K562 (cell line): ENCODE measurements at regions not wholly inside any gene's neighbourhood (a gene's known extent, or its start where the extent isn't known, plus 50 kb on each side); places are given as distances from the start of the nearest gene placed in this dataset.

ENCODE experiments used
- ATAC-seq: fragments of 200-7000 bp; cut with Tn5 transposase; 3 replicates; pipeline ENCODE4 v1.9.1; 2020; ENCODE audit warnings: moderate library complexity
- BruUV-seq: library from RNA; stranded (reverse); fragments of 400-500 nt; replicated peaks from 2 replicates; lab custom pipeline; 2021; lab: Mats Ljungman, UMichigan
- CTCF ChIA-PET: fragments of 300-600 bp; formaldehyde crosslinking; extraction: SDS; loops from one replicate; lab custom pipeline; 2021; ENCODE audit warnings: low intra/inter-chr PET ratio; lab: Yijun Ruan, JAX
- POLR2A ChIA-PET: fragments of 300-600, 350-650 bp; sonication (Branson Sonifier 250); formaldehyde crosslinking; extraction: SDS; loops from one replicate; lab custom pipeline; 2021; ENCODE audit warnings: antibody characterized with exemption, inconsistent platforms; lab: Yijun Ruan, JAX
- DNase-seq, 4 experiments: peaks; one replicate each; pipeline versions ENCODE4 v3.0.0 to v3.0.0-alpha.2; 2011 to 2018; ENCODE audit warnings: low spot score in 3 of 4, mixed read lengths in 3 of 4; ENCODE audit errors: extremely low read depth in 1 of 4
- FAIRE-seq: peaks from 2 replicates; lab custom pipeline; 2011; peaks lifted over from hg19 to GRCh38; lab: Jason Lieb, UNC
- H2AFZ ChIP-seq: 2 replicates; pipeline ENCODE4 v1.6.0; 2011; ENCODE audit warnings: low read depth, low read length, control low read depth, inconsistent platforms
- H3K27ac ChIP-seq: fragments of 200-600 bp; 3 replicates; pipeline ENCODE4 v1.8.0; 2011; ENCODE audit warnings: low read depth, mild to moderate bottlenecking, control low read depth, inconsistent platforms, low read length, moderate library complexity, mixed read lengths; ENCODE audit errors: extremely low read depth
- H3K27me3 ChIP-seq, 2 experiments: fragments of 300-600 bp in 1 of 2; 2 replicates in 1 of 2; 3 replicates in 1 of 2; pipeline versions ENCODE4 v1.6.0 to v1.8.0; 2011; ENCODE audit warnings: inconsistent platforms in 2 of 2, low read length in 2 of 2, mild to moderate bottlenecking in 1 of 2, mixed read lengths in 1 of 2, moderate library complexity in 1 of 2; ENCODE audit not compliant: control insufficient read depth in 2 of 2, insufficient read depth in 2 of 2
- H3K36me3 ChIP-seq: fragments of 300-600 bp; 3 replicates; pipeline ENCODE4 v1.8.0; 2011; ENCODE audit warnings: mild to moderate bottlenecking, low read length, inconsistent platforms; ENCODE audit not compliant: control insufficient read depth, insufficient read depth
- H3K4me1 ChIP-seq, 2 experiments: fragments of 200-600 bp in 1 of 2; replicated peaks in 1 of 2; 2 replicates in 1 of 2; 3 replicates in 1 of 2; pipeline versions ENCODE4 v1.5.1 to v1.8.0; 2011; ENCODE audit warnings: inconsistent platforms in 2 of 2, low read length in 2 of 2, mild to moderate bottlenecking in 1 of 2, mixed read lengths in 1 of 2, moderate library complexity in 1 of 2; ENCODE audit not compliant: control insufficient read depth in 2 of 2, insufficient read depth in 2 of 2
- H3K4me2 ChIP-seq: 2 replicates; pipeline ENCODE4 v1.6.1; 2011; ENCODE audit warnings: low read length, control low read depth, inconsistent platforms, mixed read lengths; ENCODE audit not compliant: insufficient read depth
- H3K4me3 ChIP-seq: fragments of 200-600 bp; sonication (generic), shearing (Covaris generic); 2 replicates; pipeline ENCODE4 v1.5.1; 2016; ENCODE audit warnings: control low read depth, inconsistent platforms
- H3K79me2 ChIP-seq: fragments of 200-600 bp; 3 replicates; pipeline ENCODE4 v1.8.0; 2011; ENCODE audit warnings: low read length, inconsistent platforms; ENCODE audit not compliant: control insufficient read depth, insufficient read depth
- H3K9ac ChIP-seq, 2 experiments: 2 replicates each; pipeline versions ENCODE4 v1.6.0 to v1.6.1; 2011; ENCODE audit warnings: low read depth in 2 of 2, low read length in 2 of 2, control low read depth in 1 of 2, inconsistent platforms in 1 of 2, mild to moderate bottlenecking in 1 of 2, mixed read lengths in 1 of 2; ENCODE audit not compliant: insufficient read depth in 1 of 2
- H3K9me1 ChIP-seq: one replicate; pipeline ENCODE4 v1.6.0; 2011; ENCODE audit warnings: inconsistent platforms, mild to moderate bottlenecking, low read length, moderate library complexity; ENCODE audit not compliant: control insufficient read depth, insufficient read depth
- H3K9me3 ChIP-seq: replicated peaks from 2 replicates; pipeline ENCODE4 v1.5.1; 2011; ENCODE audit warnings: low read depth, low read length, inconsistent platforms; ENCODE audit not compliant: control insufficient read depth, insufficient read depth
- H4K20me1 ChIP-seq: replicated peaks from 2 replicates; pipeline ENCODE4 v1.6.1; 2011; ENCODE audit warnings: low read length, inconsistent platforms, mixed read lengths; ENCODE audit not compliant: control insufficient read depth, insufficient read depth
- ADNP ChIP-seq: fragments of 200-800 bp; sonication (Bioruptor generic); IDR thresholded peaks from 2 replicates; pipeline ENCODE4 v1.6.1; 2016; ENCODE audit warnings: missing genetic modification characterization, missing compliant biosample characterization
- BCOR ChIP-seq: fragments of 450-650 bp; IDR thresholded peaks from 2 replicates; pipeline ENCODE4 v1.6.1; 2016
- BHLHE40 ChIP-seq: IDR thresholded peaks from 2 replicates; pipeline ENCODE4 v1.6.1; 2011; ENCODE audit warnings: low read length, improper control_type of control experiment
- GTF2E2 ChIP-seq: fragments of 200-800 bp; sonication (Bioruptor generic); IDR thresholded peaks from 2 replicates; pipeline ENCODE4 v1.6.1; 2016; ENCODE audit warnings: missing genetic modification characterization, missing compliant biosample characterization
- HDAC2 ChIP-seq: fragments of 450-650 bp; IDR thresholded peaks from 2 replicates; pipeline ENCODE4 v1.6.1; 2016; ENCODE audit warnings: mild to moderate bottlenecking
- KDM1A ChIP-seq, 2 experiments: fragments of 450-650 bp; IDR thresholded peaks; 2 replicates each; pipeline ENCODE4 v1.6.1; 2016; ENCODE audit warnings: mild to moderate bottlenecking in 2 of 2
- MAZ ChIP-seq, 2 experiments: fragments of 450-650 bp in 1 of 2; sonication (generic) in 1 of 2; formaldehyde crosslinking; IDR thresholded peaks in 1 of 2; conservative IDR thresholded peaks in 1 of 2; 2 replicates each; pipeline versions ENCODE4 v1.4.0 to v1.5.0; 2020; ENCODE audit warnings: mild to moderate bottlenecking in 1 of 2, missing genetic modification reagents in 1 of 2
- MBD2 ChIP-seq: sonication (generic); IDR thresholded peaks from 2 replicates; pipeline ENCODE4 v1.6.1; 2016; ENCODE audit warnings: low read depth, borderline replicate concordance
- NFXL1 ChIP-seq: fragments of 450-650 bp; formaldehyde crosslinking; IDR thresholded peaks from 2 replicates; pipeline ENCODE4 v1.4.0; 2021; ENCODE audit warnings: mild to moderate bottlenecking
- PRPF4 ChIP-seq: fragments of 200-400 bp; formaldehyde crosslinking; IDR thresholded peaks from one replicate; pipeline ENCODE4 v1.6.1; 2017; ENCODE audit warnings: low read length, low read depth, mild to moderate bottlenecking; ENCODE audit not compliant: insufficient read depth, poor library complexity, severe bottlenecking
- RBM25 ChIP-seq: fragments of 200-400 bp; formaldehyde crosslinking; IDR thresholded peaks from 2 replicates; pipeline ENCODE4 v1.6.1; 2018; ENCODE audit warnings: low read length, low read depth, moderate library complexity; ENCODE audit not compliant: severe bottlenecking
- ZBTB11 ChIP-seq, 3 experiments: fragments of 200-800 bp in 1 of 3; fragments of 250-450 bp in 1 of 3; fragments of 450-650 bp in 1 of 3; sonication (Bioruptor Pico) in 1 of 3; sonication (Bioruptor generic) in 1 of 3; formaldehyde crosslinking in 1 of 3; IDR thresholded peaks; 2 replicates each; pipeline versions ENCODE4 v1.6.1 to v1.8.0; 2016 to 2022; ENCODE audit warnings: mild to moderate bottlenecking in 2 of 3, missing genetic modification characterization in 2 of 3, missing compliant biosample characterization in 1 of 3, moderate library complexity in 1 of 3
- ZNF184 ChIP-seq: sonication (generic); formaldehyde crosslinking; IDR thresholded peaks from 2 replicates; pipeline ENCODE4 v1.5.0; 2020; ENCODE audit warnings: missing genetic modification reagents
- ZNF398 ChIP-seq: fragments of 250-450 bp; sonication (Bioruptor Pico); IDR thresholded peaks from 2 replicates; pipeline ENCODE4 v1.8.0; 2021; ENCODE audit warnings: moderate library complexity, mild to moderate bottlenecking, inconsistent platforms
- ZNF644 ChIP-seq: fragments of 200-800 bp; sonication (Bioruptor generic); IDR thresholded peaks from 2 replicates; pipeline ENCODE4 v1.6.1; 2016; ENCODE audit warnings: low read depth, missing genetic modification characterization, missing compliant biosample characterization
- WGBS: fragments of 100-300 bp; shearing (Covaris generic); methylation state at CpG from one replicate; pipeline ENCODE4 v1.1.6; 2016; ENCODE audit warnings: low coverage, mixed read lengths; ENCODE audit not compliant: insufficient coverage; ENCODE audit errors: missing lambda C conversion rate; 5-methylcytosine and 5-hydroxymethylcytosine counted together
- in situ Hi-C: fragments of 300-500 bp; cut with MboI; formaldehyde crosslinking; loops from 4 replicates; pipeline ENCODE4 v1.15.0; 2018; ENCODE audit warnings: inconsistent platforms, mixed read lengths
- intact Hi-C: fragments of 100-400 bp; cut with micrococcal nuclease; formaldehyde crosslinking; loops from 2 replicates; pipeline ENCODE4 v1.14.2; 2022

- POLR2A ChIA-PET, result interaction anchor here (0.7 to 1.0 kb wide), 3 partner anchors 13 to 232 kb away, joined by 3 read pairs; no protein-coding TSS in a partner anchor
- Histone ChIP-seq H3K4me3 (no peak overlapping the region), H2AFZ (no peak overlapping the region), H4K20me1 (peaks cover 12% of the 10 kb centered on the region; the same call in 1 of the 2 replicates), H3K36me3 (no peaks in the 10 kb centered on the region), H3K4me2 (no peak overlapping the region), H3K4me1 (peaks cover 20 to 25% of the 10 kb centered on the region in 2 experiments; a peak in 4 of 5 replicates), H3K27me3 (peaks cover 12 to 39% of the 10 kb centered on the region in 2 experiments; a peak in 4 of 5 replicates), H3K9ac (no peak overlapping the region), H3K27ac (no peak overlapping the region), H3K9me3 (no peaks in the 10 kb centered on the region), H3K79me2 (no peaks in the 10 kb centered on the region), H3K9me1 (peaks cover 3% of the 10 kb centered on the region)
- no peak for TF ChIP-seq GTF2E2 (tag)
- TF ChIP-seq ADNP (tag), result 0 out of 2 replicates have a peak, but pooled peaks have one; percentile 24
- peak; percentile 24 to 62; a peak in 2 of 4 replicates for TF ChIP-seq KDM1A (IDR thresholded peaks at IDR 0.05)
- no peak for TF ChIP-seq NFXL1 (CRISPR knock-in tag)
- TF ChIP-seq HDAC2, result 0 out of 2 replicates have a peak, but pooled peaks have one; percentile 23
- TF ChIP-seq BCOR, result peak; percentile 60; the same call in 1 of the 2 replicates
- TF ChIP-seq ZBTB11 (CRISPR knock-in tag; IDR thresholded peaks at IDR 0.05), result no peak
- no peak for TF ChIP-seq MAZ (CRISPR knock-in tag; conservative IDR thresholded peaks at IDR 0.05 in 1 of 2, IDR thresholded peaks at IDR 0.05 in 1 of 2)
- TF ChIP-seq MBD2, result no peak
- no peak for TF ChIP-seq PRPF4
- peak; percentile 53; the same call in 1 of the 2 replicates for TF ChIP-seq BHLHE40
- no peak for TF ChIP-seq ZNF184 (CRISPR knock-in tag)
- no peak for TF ChIP-seq ZNF398 (CRISPR knock-in tag)
- TF ChIP-seq ZNF644 (tag), result no peak
- peak; percentile 85 for TF ChIP-seq RBM25
- DNase-seq (no peak), FAIRE-seq (no peak), ATAC-seq (no peak)
- BruUV-seq, result no TSS peak
- intact Hi-C loops, result no loop called here
- 0% methylated on average over 1 of the region's 1 CpG for WGBS
- CTCF ChIA-PET, result no interaction called here
- in situ Hi-C loops, result no loop called here
Measured at GRCh38 chr12:113667095-113667494, 195.4 kb upstream of the LHX5 start.
